SK-N-SH treated with all-trans-retinoic acid at 6 μM for 48 hours (cell line): ENCODE measurements at regions not wholly inside any gene's neighbourhood (a gene's known extent, or its start where the extent isn't known, plus 50 kb on each side); places are given as distances from the start of the nearest gene placed in this dataset.

ENCODE experiments used
- ATAC-seq: fragments of 200-7000 bp; cut with Tn5 transposase; 3 replicates; pipeline ENCODE4 v1.9.1; 2020; ENCODE audit warnings: mild to moderate bottlenecking, moderate library complexity
- BACH2 ChIP-seq: fragments of 250-450 bp; sonication (Bioruptor Pico); IDR thresholded peaks from 2 replicates; pipeline ENCODE4 v1.9.0; 2021; ENCODE audit warnings: mild to moderate bottlenecking, borderline replicate concordance
- CSDC2 ChIP-seq: fragments of 250-450 bp; sonication (Bioruptor Pico); IDR thresholded peaks from 2 replicates; pipeline ENCODE4 v1.5.0; 2020; ENCODE audit warnings: mild to moderate bottlenecking, moderate library complexity
- ESRRG ChIP-seq: fragments of 250-450 bp; sonication (Bioruptor Pico); IDR thresholded peaks from 2 replicates; pipeline ENCODE4 v1.6.1; 2021; ENCODE audit warnings: mild to moderate bottlenecking
- GLIS3 ChIP-seq: fragments of 250-450 bp; sonication (Bioruptor Pico); IDR thresholded peaks from 2 replicates; pipeline ENCODE4 v1.5.0; 2020; ENCODE audit warnings: mild to moderate bottlenecking, moderate library complexity
- ISL1 ChIP-seq: fragments of 250-450 bp; sonication (Bioruptor Pico); IDR thresholded peaks from 2 replicates; pipeline ENCODE4 v2.1.2; 2022; ENCODE audit warnings: mild to moderate bottlenecking, moderate library complexity
- OSR1 ChIP-seq: fragments of 250-450 bp; sonication (Bioruptor Pico); IDR thresholded peaks from 2 replicates; pipeline ENCODE4 v1.8.0; 2022; ENCODE audit warnings: moderate library complexity, mild to moderate bottlenecking, inconsistent platforms
- PPARA ChIP-seq: fragments of 250-450 bp; sonication (Bioruptor Pico); IDR thresholded peaks from 2 replicates; pipeline ENCODE4 v1.5.0; 2020; ENCODE audit warnings: mild to moderate bottlenecking, borderline replicate concordance
- RARB ChIP-seq: fragments of 250-450 bp; sonication (Bioruptor Pico); IDR thresholded peaks from 2 replicates; pipeline ENCODE4 v1.8.0; 2021; ENCODE audit warnings: mild to moderate bottlenecking, moderate library complexity
- SNAI2 ChIP-seq: fragments of 250-450 bp; sonication (Bioruptor Pico); IDR thresholded peaks from 2 replicates; pipeline ENCODE4 v1.5.0; 2020; ENCODE audit warnings: mild to moderate bottlenecking, moderate library complexity
- TCF4 ChIP-seq: fragments of 250-450 bp; sonication (Bioruptor Pico); IDR thresholded peaks from 2 replicates; pipeline ENCODE4 v1.8.0; 2021; ENCODE audit warnings: mild to moderate bottlenecking, moderate library complexity, borderline replicate concordance
- TOX ChIP-seq: fragments of 250-450 bp; sonication (Bioruptor Pico); IDR thresholded peaks from 2 replicates; pipeline ENCODE4 v1.8.0; 2021; ENCODE audit warnings: mild to moderate bottlenecking, moderate library complexity, borderline replicate concordance
- ZC3H10 ChIP-seq: fragments of 250-450 bp; sonication (Bioruptor Pico); IDR thresholded peaks from 2 replicates; pipeline ENCODE4 v1.5.1; 2021; ENCODE audit warnings: mild to moderate bottlenecking, moderate library complexity
- ZFP3 ChIP-seq: fragments of 250-450 bp; sonication (Bioruptor Pico); IDR thresholded peaks from 2 replicates; pipeline ENCODE4 v1.5.0; 2020; ENCODE audit warnings: mild to moderate bottlenecking, moderate library complexity
- ZFP30 ChIP-seq: fragments of 450-650 bp; formaldehyde crosslinking; IDR thresholded peaks from 2 replicates; pipeline ENCODE4 v1.5.0; 2022; ENCODE audit warnings: mild to moderate bottlenecking, moderate library complexity
- ZNF70 ChIP-seq: fragments of 450-650 bp; formaldehyde crosslinking; IDR thresholded peaks from 2 replicates; pipeline ENCODE4 v1.5.0; 2020; ENCODE audit warnings: mild to moderate bottlenecking, moderate library complexity
- ZNF8 ChIP-seq: fragments of 450-650 bp; formaldehyde crosslinking; IDR thresholded peaks from 2 replicates; pipeline ENCODE4 v1.5.0; 2020; ENCODE audit warnings: mild to moderate bottlenecking, moderate library complexity
- TF ChIP-seq, protein P1 (sequence below): fragments of 250-450 bp; sonication (Bioruptor Pico); IDR thresholded peaks from 2 replicates; pipeline ENCODE4 v1.5.1; 2020; ENCODE audit warnings: low read depth, mild to moderate bottlenecking, moderate library complexity
- TF ChIP-seq, protein P2 (sequence below): fragments of 250-450 bp; sonication (Bioruptor Pico); IDR thresholded peaks from 2 replicates; pipeline ENCODE4 v1.8.0; 2021; ENCODE audit warnings: low read depth, mild to moderate bottlenecking, moderate library complexity, borderline replicate concordance
- TF ChIP-seq, protein P3 (sequence below): fragments of 250-450 bp; sonication (Bioruptor Pico); IDR thresholded peaks from 2 replicates; pipeline ENCODE4 v1.5.1; 2021; ENCODE audit warnings: mild to moderate bottlenecking, moderate library complexity
- TF ChIP-seq, protein P4 (sequence below): fragments of 250-450 bp; sonication (Bioruptor Pico); IDR thresholded peaks from 2 replicates; pipeline ENCODE4 v1.5.0; 2020; ENCODE audit warnings: mild to moderate bottlenecking, moderate library complexity
- TF ChIP-seq, protein P5 (sequence below): fragments of 250-450 bp; sonication (Bioruptor Pico); IDR thresholded peaks from 2 replicates; pipeline ENCODE4 v1.8.0; 2020; ENCODE audit warnings: mild to moderate bottlenecking, moderate library complexity, borderline replicate concordance

DNA sequence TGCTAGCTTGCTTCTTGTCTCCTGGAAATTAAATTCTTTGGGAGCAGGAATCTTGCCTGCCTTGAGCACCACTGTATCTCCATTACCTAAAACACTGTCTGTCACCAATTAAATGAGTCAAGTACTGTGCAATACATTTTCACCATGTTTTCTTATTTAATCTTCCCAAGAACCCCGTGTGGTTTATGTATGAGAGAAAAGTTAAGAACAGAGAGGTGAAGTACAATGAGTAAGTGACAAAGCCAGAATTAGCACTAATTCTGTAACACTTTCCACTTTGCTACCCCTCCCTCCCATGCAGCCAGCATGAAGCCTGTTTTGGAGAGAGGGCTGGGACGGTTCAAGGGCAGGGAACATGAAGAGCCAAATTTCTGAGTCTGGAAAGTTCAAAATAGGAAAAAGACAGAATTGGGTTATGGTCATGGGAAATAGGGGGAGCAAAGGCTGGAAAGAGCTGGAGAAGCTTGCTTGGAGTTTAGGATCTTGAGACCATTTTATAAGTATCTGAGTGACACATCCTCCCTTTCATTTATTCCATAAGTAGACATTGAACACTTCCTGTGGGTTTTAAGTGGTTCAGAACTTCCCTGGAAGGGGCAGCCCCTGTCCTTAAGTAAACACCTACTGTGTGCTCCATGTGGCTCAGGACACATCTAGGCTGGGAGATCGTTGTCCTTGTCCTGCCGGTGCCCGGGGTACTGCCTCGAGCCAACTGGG, 60.5 kb upstream of the CHST1 start:
- TF ChIP-seq ZNF8 (CRISPR knock-in tag): no peak

DNA sequence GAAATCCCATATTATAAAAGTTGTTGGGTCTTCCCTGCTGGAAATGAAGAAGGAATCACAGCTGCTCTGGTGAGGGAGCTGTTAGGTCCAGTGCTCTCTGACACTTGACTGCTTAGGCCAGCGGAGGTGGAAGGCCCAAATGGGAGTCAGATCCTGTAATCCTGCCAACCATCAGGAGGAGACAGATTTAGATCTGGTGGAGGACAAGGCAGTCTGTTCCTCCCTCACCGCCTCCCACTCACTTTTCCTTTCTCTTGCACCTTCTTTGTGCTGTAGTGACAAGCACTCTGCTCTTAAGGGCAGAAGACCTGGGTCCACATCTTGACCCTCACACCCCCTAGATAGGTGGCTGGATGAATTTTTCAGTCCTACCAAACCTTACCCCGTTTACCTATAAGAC, 59.7 kb upstream of the CHST1 start:
- TF ChIP-seq BACH2 (CRISPR knock-in tag) (no peak), GLIS3 (no peak), ZFP30 (CRISPR knock-in tag) (no peak)
- TF ChIP-seq, protein P1, sequence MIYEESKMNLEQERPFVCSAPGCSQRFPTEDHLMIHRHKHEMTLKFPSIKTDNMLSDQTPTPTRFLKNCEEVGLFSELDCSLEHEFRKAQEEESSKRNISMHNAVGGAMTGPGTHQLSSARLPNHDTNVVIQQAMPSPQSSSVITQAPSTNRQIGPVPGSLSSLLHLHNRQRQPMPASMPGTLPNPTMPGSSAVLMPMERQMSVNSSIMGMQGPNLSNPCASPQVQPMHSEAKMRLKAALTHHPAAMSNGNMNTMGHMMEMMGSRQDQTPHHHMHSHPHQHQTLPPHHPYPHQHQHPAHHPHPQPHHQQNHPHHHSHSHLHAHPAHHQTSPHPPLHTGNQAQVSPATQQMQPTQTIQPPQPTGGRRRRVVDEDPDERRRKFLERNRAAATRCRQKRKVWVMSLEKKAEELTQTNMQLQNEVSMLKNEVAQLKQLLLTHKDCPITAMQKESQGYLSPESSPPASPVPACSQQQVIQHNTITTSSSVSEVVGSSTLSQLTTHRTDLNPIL (CRISPR knock-in tag): no peak
- no peak for ATAC-seq

More for the DNA sequence above, 60.5 kb upstream of the CHST1 start:
- no peak for ATAC-seq

DNA sequence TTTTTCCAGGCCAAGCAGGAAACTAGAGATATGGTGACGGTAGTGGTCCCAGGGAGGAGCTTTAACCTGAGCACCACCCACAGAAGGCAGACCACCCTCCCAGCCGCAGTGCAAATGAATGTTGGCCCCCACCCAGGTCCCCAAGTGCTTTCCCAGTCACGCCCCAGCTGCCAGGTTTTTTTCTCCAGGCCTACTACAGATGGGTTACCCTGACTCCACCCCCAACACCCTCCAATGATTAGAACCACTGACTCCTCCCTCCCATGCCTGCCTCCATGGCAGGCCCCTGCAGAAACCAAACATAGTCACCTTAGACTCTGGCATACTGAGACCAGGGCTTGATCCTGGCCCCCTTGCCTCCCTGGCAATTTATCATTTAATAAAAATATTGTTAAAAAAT, 58.7 kb upstream of the CHST1 start:
- no peak for ATAC-seq
- TF ChIP-seq ZFP30 (CRISPR knock-in tag) (no peak), ZNF70 (CRISPR knock-in tag) (no peak), ISL1 (CRISPR knock-in tag) (no peak), ZNF8 (CRISPR knock-in tag) (no peak), CSDC2 (CRISPR knock-in tag) (no peak), BACH2 (CRISPR knock-in tag) (no peak), ZFP3 (CRISPR knock-in tag) (no peak), OSR1 (CRISPR knock-in tag) (no peak), ZC3H10 (CRISPR knock-in tag) (no peak), ESRRG (CRISPR knock-in tag) (no peak), SNAI2 (CRISPR knock-in tag) (no peak), GLIS3 (no peak), TOX (no peak), TCF4 (CRISPR knock-in tag) (no peak), PPARA (no peak), RARB (CRISPR knock-in tag) (no peak)
- TF ChIP-seq, protein P2, sequence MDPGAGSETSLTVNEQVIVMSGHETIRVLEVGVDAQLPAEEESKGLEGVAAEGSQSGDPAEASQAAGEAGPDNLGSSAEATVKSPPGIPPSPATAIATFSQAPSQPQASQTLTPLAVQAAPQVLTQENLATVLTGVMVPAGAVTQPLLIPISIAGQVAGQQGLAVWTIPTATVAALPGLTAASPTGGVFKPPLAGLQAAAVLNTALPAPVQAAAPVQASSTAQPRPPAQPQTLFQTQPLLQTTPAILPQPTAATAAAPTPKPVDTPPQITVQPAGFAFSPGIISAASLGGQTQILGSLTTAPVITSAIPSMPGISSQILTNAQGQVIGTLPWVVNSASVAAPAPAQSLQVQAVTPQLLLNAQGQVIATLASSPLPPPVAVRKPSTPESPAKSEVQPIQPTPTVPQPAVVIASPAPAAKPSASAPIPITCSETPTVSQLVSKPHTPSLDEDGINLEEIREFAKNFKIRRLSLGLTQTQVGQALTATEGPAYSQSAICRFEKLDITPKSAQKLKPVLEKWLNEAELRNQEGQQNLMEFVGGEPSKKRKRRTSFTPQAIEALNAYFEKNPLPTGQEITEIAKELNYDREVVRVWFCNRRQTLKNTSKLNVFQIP: no peak
- TF ChIP-seq, protein P3, sequence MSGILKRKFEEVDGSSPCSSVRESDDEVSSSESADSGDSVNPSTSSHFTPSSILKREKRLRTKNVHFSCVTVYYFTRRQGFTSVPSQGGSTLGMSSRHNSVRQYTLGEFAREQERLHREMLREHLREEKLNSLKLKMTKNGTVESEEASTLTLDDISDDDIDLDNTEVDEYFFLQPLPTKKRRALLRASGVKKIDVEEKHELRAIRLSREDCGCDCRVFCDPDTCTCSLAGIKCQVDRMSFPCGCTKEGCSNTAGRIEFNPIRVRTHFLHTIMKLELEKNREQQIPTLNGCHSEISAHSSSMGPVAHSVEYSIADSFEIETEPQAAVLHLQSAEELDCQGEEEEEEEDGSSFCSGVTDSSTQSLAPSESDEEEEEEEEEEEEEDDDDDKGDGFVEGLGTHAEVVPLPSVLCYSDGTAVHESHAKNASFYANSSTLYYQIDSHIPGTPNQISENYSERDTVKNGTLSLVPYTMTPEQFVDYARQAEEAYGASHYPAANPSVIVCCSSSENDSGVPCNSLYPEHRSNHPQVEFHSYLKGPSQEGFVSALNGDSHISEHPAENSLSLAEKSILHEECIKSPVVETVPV (CRISPR knock-in tag): no peak
- TF ChIP-seq, protein P4, sequence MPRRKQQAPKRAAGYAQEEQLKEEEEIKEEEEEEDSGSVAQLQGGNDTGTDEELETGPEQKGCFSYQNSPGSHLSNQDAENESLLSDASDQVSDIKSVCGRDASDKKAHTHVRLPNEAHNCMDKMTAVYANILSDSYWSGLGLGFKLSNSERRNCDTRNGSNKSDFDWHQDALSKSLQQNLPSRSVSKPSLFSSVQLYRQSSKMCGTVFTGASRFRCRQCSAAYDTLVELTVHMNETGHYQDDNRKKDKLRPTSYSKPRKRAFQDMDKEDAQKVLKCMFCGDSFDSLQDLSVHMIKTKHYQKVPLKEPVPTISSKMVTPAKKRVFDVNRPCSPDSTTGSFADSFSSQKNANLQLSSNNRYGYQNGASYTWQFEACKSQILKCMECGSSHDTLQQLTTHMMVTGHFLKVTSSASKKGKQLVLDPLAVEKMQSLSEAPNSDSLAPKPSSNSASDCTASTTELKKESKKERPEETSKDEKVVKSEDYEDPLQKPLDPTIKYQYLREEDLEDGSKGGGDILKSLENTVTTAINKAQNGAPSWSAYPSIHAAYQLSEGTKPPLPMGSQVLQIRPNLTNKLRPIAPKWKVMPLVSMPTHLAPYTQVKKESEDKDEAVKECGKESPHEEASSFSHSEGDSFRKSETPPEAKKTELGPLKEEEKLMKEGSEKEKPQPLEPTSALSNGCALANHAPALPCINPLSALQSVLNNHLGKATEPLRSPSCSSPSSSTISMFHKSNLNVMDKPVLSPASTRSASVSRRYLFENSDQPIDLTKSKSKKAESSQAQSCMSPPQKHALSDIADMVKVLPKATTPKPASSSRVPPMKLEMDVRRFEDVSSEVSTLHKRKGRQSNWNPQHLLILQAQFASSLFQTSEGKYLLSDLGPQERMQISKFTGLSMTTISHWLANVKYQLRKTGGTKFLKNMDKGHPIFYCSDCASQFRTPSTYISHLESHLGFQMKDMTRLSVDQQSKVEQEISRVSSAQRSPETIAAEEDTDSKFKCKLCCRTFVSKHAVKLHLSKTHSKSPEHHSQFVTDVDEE (CRISPR knock-in tag): no peak
- TF ChIP-seq, protein P5, sequence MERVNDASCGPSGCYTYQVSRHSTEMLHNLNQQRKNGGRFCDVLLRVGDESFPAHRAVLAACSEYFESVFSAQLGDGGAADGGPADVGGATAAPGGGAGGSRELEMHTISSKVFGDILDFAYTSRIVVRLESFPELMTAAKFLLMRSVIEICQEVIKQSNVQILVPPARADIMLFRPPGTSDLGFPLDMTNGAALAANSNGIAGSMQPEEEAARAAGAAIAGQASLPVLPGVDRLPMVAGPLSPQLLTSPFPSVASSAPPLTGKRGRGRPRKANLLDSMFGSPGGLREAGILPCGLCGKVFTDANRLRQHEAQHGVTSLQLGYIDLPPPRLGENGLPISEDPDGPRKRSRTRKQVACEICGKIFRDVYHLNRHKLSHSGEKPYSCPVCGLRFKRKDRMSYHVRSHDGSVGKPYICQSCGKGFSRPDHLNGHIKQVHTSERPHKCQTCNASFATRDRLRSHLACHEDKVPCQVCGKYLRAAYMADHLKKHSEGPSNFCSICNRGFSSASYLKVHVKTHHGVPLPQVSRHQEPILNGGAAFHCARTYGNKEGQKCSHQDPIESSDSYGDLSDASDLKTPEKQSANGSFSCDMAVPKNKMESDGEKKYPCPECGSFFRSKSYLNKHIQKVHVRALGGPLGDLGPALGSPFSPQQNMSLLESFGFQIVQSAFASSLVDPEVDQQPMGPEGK (CRISPR knock-in tag): no peak
